A673 (cell line): ENCODE measurements at regions not wholly inside any gene's neighbourhood (a gene's known extent, or its start where the extent isn't known, plus 50 kb on each side); places are given as distances from the start of the nearest gene placed in this dataset.

Experiments
- BruUV-seq: library from RNA; stranded (reverse); fragments of 400-500 nt; replicated peaks from 2 replicates; lab custom pipeline; 2021; lab: Mats Ljungman, UMichigan
- CTCF ChIA-PET: fragments of 300-600 bp; sonication (Branson Sonifier 250); formaldehyde crosslinking; loops from one replicate; lab custom pipeline; 2022; ENCODE audit warnings: antibody characterized with exemption; lab: Charles Lee
- POLR2A ChIA-PET: fragments of 300-600 bp; sonication (Branson Sonifier 250); formaldehyde crosslinking; loops from one replicate; lab custom pipeline; 2022; ENCODE audit warnings: antibody characterized with exemption; ENCODE audit not compliant: low non-redundant PET; lab: Charles Lee
- DNase-seq: peaks from one replicate; pipeline ENCODE4 v3.0.0-alpha.2; 2015; ENCODE audit warnings: low spot score
- H3K27ac ChIP-seq: fragments of 200-600 bp; sonication (generic); 2 replicates; pipeline ENCODE4 v1.5.1; 2016; ENCODE audit warnings: mixed run types, low read depth, mild to moderate bottlenecking, mixed read lengths, antibody characterized with exemption, low read length; ENCODE audit not compliant: poor library complexity, severe bottlenecking
- H3K27me3 ChIP-seq: fragments of 200-600 bp; sonication (generic); replicated peaks from 2 replicates; pipeline ENCODE4 v1.6.1; 2017; ENCODE audit warnings: mixed run types, low read depth, mild to moderate bottlenecking, mixed read lengths, antibody characterized with exemption, low read length; ENCODE audit not compliant: insufficient read depth, poor library complexity
- H3K36me3 ChIP-seq: fragments of 200-600 bp; sonication (generic); 2 replicates; pipeline ENCODE4 v1.6.1; 2016; ENCODE audit warnings: mixed run types, mild to moderate bottlenecking, mixed read lengths, antibody characterized with exemption, low read length; ENCODE audit not compliant: insufficient read depth, poor library complexity, severe bottlenecking
- H3K4me1 ChIP-seq: fragments of 200-600 bp; sonication (generic); 2 replicates; pipeline ENCODE4 v1.6.1; 2017; ENCODE audit warnings: mixed run types, mild to moderate bottlenecking, mixed read lengths, antibody characterized with exemption, low read length; ENCODE audit not compliant: insufficient read depth, poor library complexity, severe bottlenecking
- H3K4me3 ChIP-seq: fragments of 200-600 bp; sonication (generic); 2 replicates; pipeline ENCODE4 v1.5.1; 2016; ENCODE audit warnings: low read depth, mixed run types, mild to moderate bottlenecking, mixed read lengths, low read length; ENCODE audit not compliant: poor library complexity, severe bottlenecking
- H3K9me3 ChIP-seq: fragments of 200-600 bp; sonication (generic); 2 replicates; pipeline ENCODE4 v1.6.1; 2016; ENCODE audit warnings: mixed run types, low read depth, mild to moderate bottlenecking, mixed read lengths, antibody characterized with exemption, low read length; ENCODE audit not compliant: poor library complexity, severe bottlenecking
- EZH2 ChIP-seq: fragments of 200-600 bp; sonication (generic); IDR thresholded peaks from 2 replicates; pipeline ENCODE4 v1.6.1; 2017; ENCODE audit warnings: borderline replicate concordance, low read depth, mild to moderate bottlenecking, mixed read lengths, antibody characterized with exemption, low read length; ENCODE audit not compliant: poor library complexity, severe bottlenecking
- intact Hi-C: fragments of 100-400 bp; cut with micrococcal nuclease; formaldehyde crosslinking; loops from one replicate; pipeline ENCODE4 v1.10.0; 2022; ENCODE audit not compliant: unreplicated experiment
- TF ChIP-seq, protein P1 (sequence below): fragments of 300-800, 200-600 bp; sonication (generic); conservative IDR thresholded peaks from 2 replicates; pipeline ENCODE4 v1.5.1; 2017; ENCODE audit warnings: low read depth, mild to moderate bottlenecking, antibody characterized with exemption, low read length, moderate library complexity, mixed read lengths

DNA sequence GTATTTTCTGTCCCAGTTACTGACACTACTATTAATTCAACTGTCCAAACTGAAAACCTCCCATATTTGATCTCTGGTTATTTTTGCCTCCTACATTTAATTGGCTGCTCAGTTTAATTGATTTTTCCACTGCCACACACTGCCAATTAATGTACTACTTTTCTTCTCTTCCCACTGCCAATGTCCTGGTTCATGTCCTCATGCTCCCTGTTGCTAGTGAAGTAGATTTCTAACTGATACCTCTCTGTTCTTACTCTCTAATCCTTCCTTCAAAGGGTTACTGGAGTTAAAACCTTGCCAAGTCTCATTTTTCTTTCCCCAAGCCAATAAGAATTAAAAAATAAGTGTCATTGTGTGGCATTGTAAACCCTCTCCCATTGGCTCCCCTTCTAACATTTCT is 440.6 kb upstream of the JAG1 start:
- no TSS peak for BruUV-seq
- ChIA-PET CTCF (no interaction called here), POLR2A (no interaction called here)
- Histone ChIP-seq H3K36me3 (no peaks in the 10 kb centered on the region), H3K27ac (no peak overlapping the region), H3K9me3 (no peaks in the 10 kb centered on the region), H3K4me3 (no peak overlapping the region), H3K4me1 (no peaks in the 10 kb centered on the region), H3K27me3 (no peaks in the 10 kb centered on the region)
- TF ChIP-seq, protein P1, sequence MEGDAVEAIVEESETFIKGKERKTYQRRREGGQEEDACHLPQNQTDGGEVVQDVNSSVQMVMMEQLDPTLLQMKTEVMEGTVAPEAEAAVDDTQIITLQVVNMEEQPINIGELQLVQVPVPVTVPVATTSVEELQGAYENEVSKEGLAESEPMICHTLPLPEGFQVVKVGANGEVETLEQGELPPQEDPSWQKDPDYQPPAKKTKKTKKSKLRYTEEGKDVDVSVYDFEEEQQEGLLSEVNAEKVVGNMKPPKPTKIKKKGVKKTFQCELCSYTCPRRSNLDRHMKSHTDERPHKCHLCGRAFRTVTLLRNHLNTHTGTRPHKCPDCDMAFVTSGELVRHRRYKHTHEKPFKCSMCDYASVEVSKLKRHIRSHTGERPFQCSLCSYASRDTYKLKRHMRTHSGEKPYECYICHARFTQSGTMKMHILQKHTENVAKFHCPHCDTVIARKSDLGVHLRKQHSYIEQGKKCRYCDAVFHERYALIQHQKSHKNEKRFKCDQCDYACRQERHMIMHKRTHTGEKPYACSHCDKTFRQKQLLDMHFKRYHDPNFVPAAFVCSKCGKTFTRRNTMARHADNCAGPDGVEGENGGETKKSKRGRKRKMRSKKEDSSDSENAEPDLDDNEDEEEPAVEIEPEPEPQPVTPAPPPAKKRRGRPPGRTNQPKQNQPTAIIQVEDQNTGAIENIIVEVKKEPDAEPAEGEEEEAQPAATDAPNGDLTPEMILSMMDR, result no peak
- TF ChIP-seq EZH2, result no peak
- intact Hi-C loops, result no loop called here
- no peak for DNase-seq

DNA sequence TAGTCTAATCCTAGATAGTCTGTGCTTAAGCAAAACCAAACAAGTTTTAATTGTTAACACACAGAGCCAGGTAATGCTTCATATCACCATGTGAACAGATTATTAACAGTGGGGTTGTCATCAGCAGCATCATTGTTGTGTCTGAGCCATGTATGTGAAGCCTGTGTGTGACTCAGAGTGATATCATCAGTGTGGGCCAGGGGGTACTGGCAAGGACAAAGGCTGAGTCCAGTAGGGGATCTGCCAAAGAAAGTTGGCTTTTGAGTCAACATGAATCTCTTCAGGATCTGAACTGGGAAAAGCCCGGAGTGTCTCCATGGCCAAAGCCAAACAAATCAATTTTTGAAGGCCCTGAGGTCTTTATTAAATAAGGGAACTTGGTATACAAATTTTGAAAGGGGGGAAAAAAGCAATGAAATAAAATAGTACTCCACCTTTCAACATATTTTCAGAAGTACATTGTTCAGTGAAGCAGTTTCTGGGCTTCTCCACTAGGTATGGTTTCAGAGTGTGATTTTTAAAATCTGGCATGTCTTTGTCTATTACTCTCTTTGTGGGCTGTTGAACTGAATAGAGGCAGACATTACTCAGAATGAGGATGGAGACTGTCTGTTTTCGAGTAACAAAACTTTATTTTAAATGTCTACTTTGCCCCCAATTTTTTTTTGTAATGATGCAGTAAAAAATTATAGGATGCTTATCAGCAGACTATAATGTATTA is 444.2 kb upstream of the JAG1 start:
- CTCF ChIA-PET, result no interaction called here
- POLR2A ChIA-PET, result no interaction called here
- Histone ChIP-seq H3K4me3 (no peak overlapping the region), H3K36me3 (no peaks in the 10 kb centered on the region), H3K9me3 (no peaks in the 10 kb centered on the region), H3K27me3 (peaks cover 6% of the 10 kb centered on the region), H3K4me1 (no peaks in the 10 kb centered on the region), H3K27ac (no peak overlapping the region)
- intact Hi-C loops, result no loop called here
- BruUV-seq, result no TSS peak
- DNase-seq, result no peak
- TF ChIP-seq, protein P1, result no peak
- no peak for TF ChIP-seq EZH2

DNA sequence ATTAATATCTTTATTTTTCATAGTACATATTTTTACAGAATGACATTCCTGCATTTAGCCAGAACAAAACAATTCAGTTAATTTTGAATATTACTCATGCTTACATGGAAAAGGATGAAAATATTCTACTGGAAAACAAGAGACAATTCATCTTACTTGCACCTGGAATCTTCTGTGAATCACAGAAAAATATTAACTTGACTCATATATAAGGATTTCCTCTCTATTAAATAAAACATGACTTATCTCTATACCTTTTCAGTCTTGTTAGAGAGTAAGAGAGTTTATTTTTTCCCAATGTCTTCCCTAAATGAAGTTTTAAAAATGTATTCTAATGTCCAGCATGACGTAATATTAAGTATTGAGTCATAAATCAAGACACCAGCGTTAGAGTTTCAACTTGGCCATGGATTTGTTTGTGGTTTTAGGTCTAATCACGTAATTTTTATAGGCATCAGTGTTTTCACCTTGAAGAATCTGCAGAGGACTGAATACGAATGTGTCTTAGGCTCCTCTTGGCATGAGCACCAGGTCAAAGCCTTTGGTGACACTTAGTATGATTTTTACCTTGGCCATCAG is 445.1 kb upstream of the JAG1 start:
- Histone ChIP-seq H3K4me3 (no peak overlapping the region), H3K9me3 (no peaks in the 10 kb centered on the region), H3K4me1 (no peaks in the 10 kb centered on the region), H3K36me3 (no peaks in the 10 kb centered on the region), H3K27me3 (peaks cover 6% of the 10 kb centered on the region), H3K27ac (no peak overlapping the region)
- ChIA-PET POLR2A (no interaction called here), CTCF (no interaction called here)
- no peak for DNase-seq
- intact Hi-C loops, result no loop called here
- TF ChIP-seq EZH2, result no peak
- TF ChIP-seq, protein P1, result no peak
- BruUV-seq, result no TSS peak
